HepG2 (cell line): ENCODE measurements at regions not wholly inside any gene's neighbourhood (a gene's known extent, or its start where the extent isn't known, plus 50 kb on each side); places are given as distances from the start of the nearest gene placed in this dataset.

Experiments used
- ATAC-seq: fragments of 200-7000 bp; cut with Tn5 transposase; 3 replicates; pipeline ENCODE4 v1.9.1; 2020; ENCODE audit warnings: mild to moderate bottlenecking, moderate library complexity
- BruUV-seq: library from RNA; stranded (reverse); fragments of 400-500 nt; replicated peaks from 2 replicates; lab custom pipeline; 2021; lab: Mats Ljungman, UMichigan
- CTCF ChIA-PET: fragments of 300-600 bp; formaldehyde crosslinking; extraction: SDS; loops from one replicate; lab custom pipeline; 2021; ENCODE audit warnings: low total read pairs, inconsistent platforms, low intra/inter-chr PET ratio; lab: Yijun Ruan, JAX
- POLR2A ChIA-PET: fragments of 350-600 bp; sonication (Branson Sonifier 250); formaldehyde crosslinking; loops from one replicate; lab custom pipeline; 2020; ENCODE audit warnings: antibody characterized with exemption, inconsistent platforms; lab: Yijun Ruan, JAX
- DNase-seq: peaks from one replicate; pipeline ENCODE4 v3.0.0-alpha.2; 2015; ENCODE audit warnings: low spot score
- FAIRE-seq: peaks from 3 replicates; lab custom pipeline; 2011; peaks lifted over from hg19 to GRCh38; lab: Jason Lieb, UNC
- H2AFZ ChIP-seq: one replicate; pipeline ENCODE4 v1.6.1; 2011; ENCODE audit warnings: low read length, inconsistent platforms
- H3K27ac ChIP-seq: fragments of 300-600 bp; 3 replicates; pipeline ENCODE4 v1.8.0; 2011; ENCODE audit warnings: mixed run types, mild to moderate bottlenecking, mixed read lengths, low read length, inconsistent platforms; ENCODE audit not compliant: insufficient read depth; ENCODE audit errors: extremely low read length
- H3K27me3 ChIP-seq, 2 experiments: fragments of 200-600 bp in 1 of 2; 2 replicates in 1 of 2; 3 replicates in 1 of 2; pipeline versions ENCODE4 v1.6.0 to v1.8.0; 2011; ENCODE audit warnings: low read length in 2 of 2, mild to moderate bottlenecking in 2 of 2, moderate library complexity in 2 of 2, inconsistent platforms in 1 of 2; ENCODE audit not compliant: insufficient read depth in 2 of 2, control insufficient read depth in 1 of 2
- H3K36me3 ChIP-seq, 2 experiments: fragments of 200-600 bp in 1 of 2; replicated peaks in 1 of 2; 2 replicates in 1 of 2; 3 replicates in 1 of 2; pipeline versions ENCODE4 v1.5.1 to v1.8.0; 2011; ENCODE audit warnings: low read length in 2 of 2, inconsistent platforms in 1 of 2; ENCODE audit not compliant: insufficient read depth in 2 of 2, control insufficient read depth in 1 of 2
- H3K4me1 ChIP-seq: 2 replicates; pipeline ENCODE4 v1.5.1; 2012; ENCODE audit warnings: low read length, inconsistent platforms; ENCODE audit not compliant: insufficient read depth
- H3K4me2 ChIP-seq: 2 replicates; pipeline ENCODE4 v1.6.0; 2011; ENCODE audit warnings: low read depth, low read length, inconsistent platforms
- H3K4me3 ChIP-seq, 3 experiments: fragments of 200-600 bp in 1 of 3; sonication (generic), shearing (Covaris generic) in 1 of 3; replicated peaks in 1 of 3; 2 replicates each; pipeline ENCODE4 v1.5.1; 2011 to 2016; ENCODE audit warnings: low read length in 3 of 3, inconsistent platforms in 2 of 3, low read depth in 2 of 3, mild to moderate bottlenecking in 2 of 3, control low read depth in 1 of 3, mixed read lengths in 1 of 3; ENCODE audit not compliant: insufficient read depth in 1 of 3
- H3K79me2 ChIP-seq: one replicate; pipeline ENCODE4 v1.6.1; 2011; ENCODE audit warnings: low read length, inconsistent platforms; ENCODE audit not compliant: insufficient read depth
- H3K9ac ChIP-seq: 2 replicates; pipeline ENCODE4 v1.6.0; 2011; ENCODE audit warnings: mild to moderate bottlenecking, low read depth, low read length, inconsistent platforms; ENCODE audit not compliant: insufficient read depth
- H3K9me3 ChIP-seq: 2 replicates; pipeline ENCODE4 v1.5.1; 2012; ENCODE audit warnings: mild to moderate bottlenecking, low read length
- H4K20me1 ChIP-seq: 2 replicates; pipeline ENCODE4 v1.6.0; 2011; ENCODE audit warnings: inconsistent platforms, mild to moderate bottlenecking, low read length, moderate library complexity; ENCODE audit not compliant: insufficient read depth
- DNMT1 ChIP-seq: sonication (generic); formaldehyde crosslinking; IDR thresholded peaks from 2 replicates; pipeline ENCODE4 v1.5.1; 2020; ENCODE audit warnings: mild to moderate bottlenecking, missing genetic modification reagents
- DR1 ChIP-seq: sonication (generic); formaldehyde crosslinking; IDR thresholded peaks from 2 replicates; pipeline ENCODE4 v1.8.0; 2021; ENCODE audit warnings: mild to moderate bottlenecking, missing genetic modification reagents, inconsistent platforms
- EP300 ChIP-seq, 3 experiments: sonication (generic) in 1 of 3; formaldehyde crosslinking in 1 of 3; IDR thresholded peaks; 2 replicates each; pipeline versions ENCODE4 v1.5.1 to v1.6.1; 2011 to 2020; ENCODE audit warnings: low read depth in 2 of 3, low read length in 2 of 3, borderline replicate concordance in 1 of 3, improper control_type of control experiment in 1 of 3, mild to moderate bottlenecking in 1 of 3, missing genetic modification reagents in 1 of 3, moderate library complexity in 1 of 3
- FIP1L1 ChIP-seq: fragments of 200-400 bp; formaldehyde crosslinking; IDR thresholded peaks from 2 replicates; pipeline ENCODE4 v1.6.1; 2018; ENCODE audit warnings: low read depth, mild to moderate bottlenecking, low read length, moderate library complexity, borderline replicate concordance; ENCODE audit not compliant: insufficient read depth
- HHEX ChIP-seq: IDR thresholded peaks from 2 replicates; pipeline ENCODE4 v1.6.1; 2016; ENCODE audit warnings: control low read depth
- KDM2A ChIP-seq: sonication (generic); formaldehyde crosslinking; IDR thresholded peaks from 2 replicates; pipeline ENCODE4 v1.4.0; 2020; ENCODE audit warnings: low read depth, missing genetic modification reagents, borderline replicate concordance
- SMAD1 ChIP-seq: sonication (generic); formaldehyde crosslinking; IDR thresholded peaks from 2 replicates; pipeline ENCODE4 v1.4.0; 2020; ENCODE audit warnings: missing genetic modification reagents, low read depth, mild to moderate bottlenecking, borderline replicate concordance
- ZNF343 ChIP-seq: sonication (generic); formaldehyde crosslinking; IDR thresholded peaks from 2 replicates; pipeline ENCODE4 v1.4.0; 2020; ENCODE audit warnings: mild to moderate bottlenecking, missing genetic modification reagents
- ZNF543 ChIP-seq: sonication (generic); formaldehyde crosslinking; IDR thresholded peaks from 2 replicates; pipeline ENCODE4 v1.4.0; 2020; ENCODE audit warnings: mild to moderate bottlenecking, missing genetic modification reagents
- ZNF569 ChIP-seq: sonication (generic); formaldehyde crosslinking; IDR thresholded peaks from 2 replicates; pipeline ENCODE4 v1.5.0; 2020; ENCODE audit warnings: mild to moderate bottlenecking, missing genetic modification reagents, moderate library complexity, borderline replicate concordance
- ZSCAN22 ChIP-seq: sonication (generic); formaldehyde crosslinking; IDR thresholded peaks from 2 replicates; pipeline ENCODE4 v1.4.0; 2020; ENCODE audit warnings: mild to moderate bottlenecking, missing genetic modification reagents
- WGBS: methylation state at CpG from one replicate; pipeline ENCODE4 v1.1.6; 2017; ENCODE audit warnings: low lambda C conversion rate; 5-methylcytosine and 5-hydroxymethylcytosine counted together
- in situ Hi-C: cut with HindIII; loops from 2 replicates; pipeline ENCODE4 v1.10.0; 2017; ENCODE audit warnings: low pct_unique_long_range_greater_than_20kb; ENCODE audit not compliant: extremely low pct_ligation_motif_present
- intact Hi-C: fragments of 100-400 bp; cut with micrococcal nuclease; formaldehyde crosslinking; loops from one replicate; pipeline ENCODE4 v1.10.0; 2022; ENCODE audit not compliant: unreplicated experiment
- TF ChIP-seq, protein P1 (sequence below), 2 experiments: IDR thresholded peaks; 2 replicates each; pipeline ENCODE4 v1.6.1; 2011 to 2012; ENCODE audit warnings: low read length in 2 of 2, borderline replicate concordance in 1 of 2, low read depth in 1 of 2, mild to moderate bottlenecking in 1 of 2, moderate library complexity in 1 of 2
- TF ChIP-seq, protein P2 (sequence below): sonication (generic); formaldehyde crosslinking; IDR thresholded peaks from 2 replicates; pipeline ENCODE4 v1.4.0; 2020; ENCODE audit warnings: missing genetic modification reagents, borderline replicate concordance

DNA sequence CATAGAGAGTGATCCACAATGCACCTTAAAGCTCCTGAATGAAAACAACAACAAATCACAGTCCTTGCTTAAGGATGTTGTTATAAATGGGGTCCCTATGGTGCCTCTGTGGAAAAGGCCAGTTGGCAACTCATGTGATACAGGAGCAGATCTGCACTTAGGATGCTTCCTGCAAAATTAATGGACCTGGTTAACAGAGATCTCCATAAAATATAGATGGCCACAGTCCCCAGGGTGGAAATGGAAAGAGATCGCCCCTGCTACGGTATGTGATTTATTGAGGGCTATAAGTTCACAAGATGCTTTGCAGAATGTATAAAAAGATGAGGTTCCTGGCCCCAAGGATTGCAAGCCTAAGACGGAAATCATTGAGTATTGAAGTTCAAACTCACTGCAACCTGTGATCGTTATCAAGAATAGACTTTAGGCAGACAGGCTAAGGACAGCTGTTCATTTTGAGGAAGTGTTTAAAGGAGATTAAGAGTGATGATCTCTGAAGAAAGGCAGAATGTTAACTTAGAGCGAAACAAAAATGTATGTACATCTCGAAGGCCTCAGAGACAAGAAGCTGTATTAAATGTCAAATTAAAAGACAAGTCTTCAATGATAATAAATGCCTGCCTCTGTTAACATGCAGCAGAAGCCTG, 174.1 kb upstream of the PLPP4 start:
- BruUV-seq: no TSS peak
- intact Hi-C loops: no loop called here
- DNase-seq (no peak), ATAC-seq (no peak), FAIRE-seq (no peak)
- Histone ChIP-seq H3K27ac (no peak overlapping the region), H3K9me3 (no peaks in the 10 kb centered on the region), H4K20me1 (no peaks in the 10 kb centered on the region), H3K9ac (no peak overlapping the region), H3K4me2 (no peak overlapping the region), H2AFZ (no peak overlapping the region), H3K4me3 (no peak overlapping the region), H3K79me2 (no peaks in the 10 kb centered on the region), H3K4me1 (no peaks in the 10 kb centered on the region), H3K36me3 (no peaks in the 10 kb centered on the region), H3K27me3 (peaks cover 0 to 3% of the 10 kb centered on the region in 2 experiments; a peak in 1 of 5 replicates)
- no peak for TF ChIP-seq DR1 (CRISPR knock-in tag)
- TF ChIP-seq SMAD1 (CRISPR knock-in tag): no peak
- WGBS: 24% methylated on average over 6 of the region's 6 CpGs
- ChIA-PET POLR2A (no interaction called here), CTCF (no interaction called here)
- in situ Hi-C loops: no loop called here

- no TSS peak for BruUV-seq
- H3K4me3 ChIP-seq: no peak overlapping the region
- peaks cover 0 to 3% of the 10 kb centered on the region in 2 experiments; a peak in 1 of 5 replicates for H3K27me3 ChIP-seq
- no peak overlapping the region for H2AFZ ChIP-seq
- no peak for ATAC-seq
- no peaks in the 10 kb centered on the region for H3K4me1 ChIP-seq
- in situ Hi-C loops (no loop called here), intact Hi-C loops (no loop called here)
- no peak overlapping the region for H3K9ac ChIP-seq
- H4K20me1 ChIP-seq: no peaks in the 10 kb centered on the region
- 10% methylated on average over 6 of the region's 6 CpGs for WGBS
- no peak overlapping the region for H3K4me2 ChIP-seq
- ChIA-PET POLR2A (no interaction called here), CTCF (no interaction called here)
- FAIRE-seq: no peak
- H3K36me3 ChIP-seq: no peaks in the 10 kb centered on the region
- no peaks in the 10 kb centered on the region for H3K9me3 ChIP-seq
- no peaks in the 10 kb centered on the region for H3K79me2 ChIP-seq
- no peak for DNase-seq
- no peak overlapping the region for H3K27ac ChIP-seq
- TF ChIP-seq ZNF543 (CRISPR knock-in tag) (no peak), ZSCAN22 (CRISPR knock-in tag) (no peak), EP300 (IDR thresholded peaks at IDR 0.05; ENCODE audit: low read depth in 2 of 2, low read length in 2 of 2) (no peak), EP300 (CRISPR knock-in tag; IDR thresholded peaks at IDR 0.05; ENCODE audit: borderline replicate concordance) (no peak), FIP1L1 (no peak), HHEX (no peak), ZNF343 (no peak), KDM2A (CRISPR knock-in tag) (no peak), ZNF569 (no peak), DNMT1 (CRISPR knock-in tag) (no peak)
- TF ChIP-seq, protein P1, sequence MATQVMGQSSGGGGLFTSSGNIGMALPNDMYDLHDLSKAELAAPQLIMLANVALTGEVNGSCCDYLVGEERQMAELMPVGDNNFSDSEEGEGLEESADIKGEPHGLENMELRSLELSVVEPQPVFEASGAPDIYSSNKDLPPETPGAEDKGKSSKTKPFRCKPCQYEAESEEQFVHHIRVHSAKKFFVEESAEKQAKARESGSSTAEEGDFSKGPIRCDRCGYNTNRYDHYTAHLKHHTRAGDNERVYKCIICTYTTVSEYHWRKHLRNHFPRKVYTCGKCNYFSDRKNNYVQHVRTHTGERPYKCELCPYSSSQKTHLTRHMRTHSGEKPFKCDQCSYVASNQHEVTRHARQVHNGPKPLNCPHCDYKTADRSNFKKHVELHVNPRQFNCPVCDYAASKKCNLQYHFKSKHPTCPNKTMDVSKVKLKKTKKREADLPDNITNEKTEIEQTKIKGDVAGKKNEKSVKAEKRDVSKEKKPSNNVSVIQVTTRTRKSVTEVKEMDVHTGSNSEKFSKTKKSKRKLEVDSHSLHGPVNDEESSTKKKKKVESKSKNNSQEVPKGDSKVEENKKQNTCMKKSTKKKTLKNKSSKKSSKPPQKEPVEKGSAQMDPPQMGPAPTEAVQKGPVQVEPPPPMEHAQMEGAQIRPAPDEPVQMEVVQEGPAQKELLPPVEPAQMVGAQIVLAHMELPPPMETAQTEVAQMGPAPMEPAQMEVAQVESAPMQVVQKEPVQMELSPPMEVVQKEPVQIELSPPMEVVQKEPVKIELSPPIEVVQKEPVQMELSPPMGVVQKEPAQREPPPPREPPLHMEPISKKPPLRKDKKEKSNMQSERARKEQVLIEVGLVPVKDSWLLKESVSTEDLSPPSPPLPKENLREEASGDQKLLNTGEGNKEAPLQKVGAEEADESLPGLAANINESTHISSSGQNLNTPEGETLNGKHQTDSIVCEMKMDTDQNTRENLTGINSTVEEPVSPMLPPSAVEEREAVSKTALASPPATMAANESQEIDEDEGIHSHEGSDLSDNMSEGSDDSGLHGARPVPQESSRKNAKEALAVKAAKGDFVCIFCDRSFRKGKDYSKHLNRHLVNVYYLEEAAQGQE (IDR thresholded peaks at IDR 0.05; ENCODE audit: borderline replicate concordance in 1 of 2, low read depth in 1 of 2, low read length in 2 of 2): no peak
- TF ChIP-seq, protein P2, sequence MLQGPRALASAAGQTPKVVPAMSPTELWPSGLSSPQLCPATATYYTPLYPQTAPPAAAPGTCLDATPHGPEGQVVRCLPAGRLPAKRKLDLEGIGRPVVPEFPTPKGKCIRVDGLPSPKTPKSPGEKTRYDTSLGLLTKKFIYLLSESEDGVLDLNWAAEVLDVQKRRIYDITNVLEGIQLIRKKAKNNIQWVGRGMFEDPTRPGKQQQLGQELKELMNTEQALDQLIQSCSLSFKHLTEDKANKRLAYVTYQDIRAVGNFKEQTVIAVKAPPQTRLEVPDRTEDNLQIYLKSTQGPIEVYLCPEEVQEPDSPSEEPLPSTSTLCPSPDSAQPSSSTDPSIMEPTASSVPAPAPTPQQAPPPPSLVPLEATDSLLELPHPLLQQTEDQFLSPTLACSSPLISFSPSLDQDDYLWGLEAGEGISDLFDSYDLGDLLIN: no peak
These were observed 171.6 kb upstream of the PLPP4 start for GRCh38 chr10:120285408-120285807.
